ENCODE measurements at regions not wholly inside any gene's neighbourhood (a gene's known extent, or its start where the extent isn't known, plus 50 kb on each side); places are given as distances from the start of the nearest gene placed in this dataset.

DNA sequence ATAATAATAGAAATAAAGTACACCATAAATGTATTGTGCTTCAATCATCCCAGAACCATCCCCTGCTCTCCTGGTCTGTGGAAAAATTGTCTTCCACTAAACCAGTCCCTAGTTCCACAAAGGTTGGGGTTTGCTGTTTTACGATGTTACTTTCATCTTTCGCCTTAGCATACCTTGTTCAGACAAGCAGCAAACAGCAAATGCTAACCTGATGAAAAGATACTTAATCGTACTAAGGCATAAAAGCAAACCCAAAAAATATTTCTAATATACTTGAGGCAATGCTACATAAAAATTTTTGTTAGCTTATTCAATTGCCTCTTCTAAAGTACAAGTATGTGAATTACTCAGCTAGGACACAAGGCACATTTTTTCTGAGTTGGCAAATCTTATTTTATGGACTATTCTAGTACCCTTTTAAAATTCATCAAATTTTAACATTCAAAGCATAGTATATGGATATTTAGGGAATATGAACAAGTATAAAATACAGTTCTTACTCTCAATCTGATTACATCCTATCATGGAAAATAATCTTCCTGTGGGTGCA lies 97.1 kb upstream of the PLEKHG7 start:
- H3K27ac ChIP-seq (ENCODE audit: low read length) = no peak overlapping the region
- H3K9me2 ChIP-seq (replicated peaks; ENCODE audit: low read length) = no peaks in the 10 kb centered on the region
- ATAC-seq (no peak), DNase-seq (no peak)
- POLR2A ChIA-PET (ENCODE audit: unreplicated experiment) = no interaction called here
- CTCF ChIA-PET = interaction anchor here (0.6 kb wide), 1 partner anchor 80 kb away, joined by 3 read pairs; no protein-coding TSS in a partner anchor
- H3K9me3 ChIP-seq (ENCODE audit: low read length) = no peaks in the 10 kb centered on the region
- no TSS peak for BruUV-seq (replicated peaks)
- H3K4me1 ChIP-seq (ENCODE audit: insufficient read depth, low read length) = peaks cover 24% of the 10 kb centered on the region
- H3F3A ChIP-seq (ENCODE audit: low read length, unreplicated experiment) = no peaks in the 10 kb centered on the region
- no peaks in the 10 kb centered on the region for H3K27me3 ChIP-seq (ENCODE audit: low read length)
- no peaks in the 10 kb centered on the region for H3K36me3 ChIP-seq (ENCODE audit: low read depth, low read length)
- H3K79me2 ChIP-seq (ENCODE audit: low read length) = no peaks in the 10 kb centered on the region
- no peak overlapping the region for H3K4me2 ChIP-seq (ENCODE audit: low read length)
- intact Hi-C loops (cut with micrococcal nuclease) = loop anchor here (10.0 kb wide), 1 partner anchor 1241 kb away; no protein-coding TSS in a partner anchor
- TF ChIP-seq EZH2phosphoT487 (IDR thresholded peaks at IDR 0.05; ENCODE audit: borderline replicate concordance, low read length) (no peak), CTCF (conservative IDR thresholded peaks at IDR 0.05; ENCODE audit: low read depth, low read length) (no peak), EZH2 (IDR thresholded peaks at IDR 0.05; ENCODE audit: low read length, unreplicated experiment) (no peak)
- H2AFZ ChIP-seq (ENCODE audit: low read length) = no peak overlapping the region
- no peak overlapping the region for H3K9ac ChIP-seq (ENCODE audit: low read length)
- H4K20me1 ChIP-seq (ENCODE audit: low read length) = no peaks in the 10 kb centered on the region
- H3K4me3 ChIP-seq (ENCODE audit: low read length) = no peak overlapping the region

GRCh38 chr12:92604786-92605185 lies 98.0 kb upstream of the PLEKHG7 start:
- H2AFZ ChIP-seq (ENCODE audit: low read length) = no peak overlapping the region
- no peak overlapping the region for H3K9ac ChIP-seq (ENCODE audit: low read length)
- ChIA-PET POLR2A (ENCODE audit: unreplicated experiment) (no interaction called here), CTCF (no interaction called here)
- no TSS peak for BruUV-seq (replicated peaks)
- peaks cover 24% of the 10 kb centered on the region for H3K4me1 ChIP-seq (ENCODE audit: insufficient read depth, low read length)
- ATAC-seq (no peak), DNase-seq (no peak)
- intact Hi-C loops (cut with micrococcal nuclease) = loop anchor here (10.0 kb wide), 1 partner anchor 1240 kb away; no protein-coding TSS in a partner anchor
- no peak overlapping the region for H3K4me2 ChIP-seq (ENCODE audit: low read length)
- no peak for TF ChIP-seq EZH2phosphoT487 (IDR thresholded peaks at IDR 0.05; ENCODE audit: borderline replicate concordance, low read length)
- TF ChIP-seq CTCF (conservative IDR thresholded peaks at IDR 0.05; ENCODE audit: low read depth, low read length) = no peak
- TF ChIP-seq EZH2 (IDR thresholded peaks at IDR 0.05; ENCODE audit: low read length, unreplicated experiment) = no peak
- no peaks in the 10 kb centered on the region for H3F3A ChIP-seq (ENCODE audit: low read length, unreplicated experiment)
- no peak overlapping the region for H3K27ac ChIP-seq (ENCODE audit: low read length)
- no peaks in the 10 kb centered on the region for H3K9me2 ChIP-seq (replicated peaks; ENCODE audit: low read length)
- H3K79me2 ChIP-seq (ENCODE audit: low read length) = no peaks in the 10 kb centered on the region
- H4K20me1 ChIP-seq (ENCODE audit: low read length) = no peaks in the 10 kb centered on the region
- H3K27me3 ChIP-seq (ENCODE audit: low read length) = no peaks in the 10 kb centered on the region
- H3K36me3 ChIP-seq (ENCODE audit: low read depth, low read length) = no peaks in the 10 kb centered on the region
- H3K4me3 ChIP-seq (ENCODE audit: low read length) = no peak overlapping the region
- no peaks in the 10 kb centered on the region for H3K9me3 ChIP-seq (ENCODE audit: low read length)

GRCh38 chr12:92603741-92604432 lies 98.9 kb upstream of the PLEKHG7 start:
- no peak for ATAC-seq
- POLR2A ChIA-PET (ENCODE audit: unreplicated experiment) = no interaction called here
- Histone ChIP-seq H3K9me2 (replicated peaks; ENCODE audit: low read length) (no peaks in the 10 kb centered on the region), H3K79me2 (ENCODE audit: low read length) (no peaks in the 10 kb centered on the region), H3F3A (ENCODE audit: low read length, unreplicated experiment) (no peaks in the 10 kb centered on the region), H4K20me1 (ENCODE audit: low read length) (no peaks in the 10 kb centered on the region), H3K27me3 (ENCODE audit: low read length) (no peaks in the 10 kb centered on the region), H3K9me3 (ENCODE audit: low read length) (no peaks in the 10 kb centered on the region), H3K4me1 (ENCODE audit: insufficient read depth, low read length) (peaks cover 24% of the 10 kb centered on the region), H3K4me2 (ENCODE audit: low read length) (no peak overlapping the region), H3K27ac (ENCODE audit: low read length) (peak overlapping the region; percentile 89), H3K4me3 (ENCODE audit: low read length) (no peak overlapping the region), H2AFZ (ENCODE audit: low read length) (no peak overlapping the region), H3K9ac (ENCODE audit: low read length) (no peak overlapping the region), H3K36me3 (ENCODE audit: low read depth, low read length) (no peaks in the 10 kb centered on the region)
- intact Hi-C loops (cut with micrococcal nuclease) = loop anchor here (10.0 kb wide), 1 partner anchor 1239 kb away; no protein-coding TSS in a partner anchor
- no peak for DNase-seq
- no peak for TF ChIP-seq EZH2phosphoT487 (IDR thresholded peaks at IDR 0.05; ENCODE audit: borderline replicate concordance, low read length)
- TF ChIP-seq EZH2 (IDR thresholded peaks at IDR 0.05; ENCODE audit: low read length, unreplicated experiment) = no peak
- TF ChIP-seq CTCF (conservative IDR thresholded peaks at IDR 0.05; ENCODE audit: low read depth, low read length) = no peak; the same call in 1 of the 2 replicates
- CTCF ChIA-PET = no interaction called here
- no TSS peak for BruUV-seq (replicated peaks)
